NCI-H510A (cell line): ENCODE measurements at regions not wholly inside any gene's neighbourhood (a gene's known extent, or its start where the extent isn't known, plus 50 kb on each side); places are given as distances from the start of the nearest gene placed in this dataset.

Source experiments
- DNase-seq: peaks from one replicate; lab custom pipeline; 2025; lab: John Stamatoyannopoulos, UW

DNA sequence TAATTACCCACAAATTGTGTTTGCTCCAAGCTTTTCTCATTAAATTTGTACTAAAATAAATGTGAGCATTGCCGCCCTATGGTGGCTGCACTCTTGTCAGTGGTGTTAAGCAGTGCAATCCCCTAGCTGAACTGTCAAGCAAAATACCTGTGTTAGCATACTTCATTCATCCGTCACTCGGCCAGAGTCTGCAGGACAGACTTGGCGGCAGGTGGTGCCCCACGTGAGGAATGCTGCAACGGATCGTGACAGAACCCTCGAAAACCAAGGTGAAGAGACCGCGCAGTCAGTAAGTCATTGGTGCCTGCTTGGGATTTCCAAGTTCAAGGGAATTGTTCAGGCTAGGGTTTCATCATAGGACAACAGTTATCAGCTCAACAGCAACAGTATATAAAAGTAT is 1592.1 kb upstream of the TENM4 start:
- no peak for DNase-seq

DNA sequence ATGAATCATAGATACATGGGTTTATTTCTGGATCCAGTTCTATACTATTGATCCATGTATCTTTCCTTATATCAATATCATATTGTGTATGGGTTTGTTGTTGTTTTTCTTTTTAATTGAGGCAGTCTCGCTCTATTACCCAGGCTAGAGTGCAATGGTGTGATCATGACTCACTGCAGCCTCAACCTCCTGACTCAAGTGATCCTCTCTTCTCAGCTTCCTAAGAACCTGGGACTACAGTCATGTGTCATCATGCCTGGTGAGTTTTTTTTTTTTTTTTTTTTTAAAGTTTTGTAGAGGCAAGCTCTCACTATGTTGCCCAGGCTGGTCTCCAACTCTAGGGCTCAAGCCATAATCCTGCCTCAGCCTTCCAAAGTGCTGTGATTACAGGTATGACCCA is 1589.4 kb upstream of the TENM4 start:
- no peak for DNase-seq

DNA sequence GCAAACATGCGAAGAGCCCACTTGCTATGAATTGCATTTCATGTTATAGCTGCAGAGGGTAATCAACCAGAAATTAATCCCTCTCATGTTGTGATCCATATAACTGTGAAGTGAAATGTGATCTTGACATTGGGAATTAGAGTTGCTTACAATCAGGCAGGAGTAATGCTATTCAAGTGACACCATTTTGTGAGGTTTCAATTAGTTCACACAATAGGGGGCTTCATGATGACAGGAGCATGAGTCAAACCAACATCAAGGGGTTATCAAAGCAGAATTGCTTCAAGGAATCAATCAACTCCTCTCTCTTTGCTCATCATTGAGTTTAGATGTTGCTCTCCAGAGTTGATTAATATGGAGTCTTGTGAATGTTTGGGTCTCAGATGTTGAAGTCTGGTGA is 1585.2 kb upstream of the TENM4 start:
- DNase-seq: no peak

- DNase-seq: no peak
These were observed 1581.2 kb upstream of the TENM4 start for GRCh38 chr11:81022057-81022456.

DNA sequence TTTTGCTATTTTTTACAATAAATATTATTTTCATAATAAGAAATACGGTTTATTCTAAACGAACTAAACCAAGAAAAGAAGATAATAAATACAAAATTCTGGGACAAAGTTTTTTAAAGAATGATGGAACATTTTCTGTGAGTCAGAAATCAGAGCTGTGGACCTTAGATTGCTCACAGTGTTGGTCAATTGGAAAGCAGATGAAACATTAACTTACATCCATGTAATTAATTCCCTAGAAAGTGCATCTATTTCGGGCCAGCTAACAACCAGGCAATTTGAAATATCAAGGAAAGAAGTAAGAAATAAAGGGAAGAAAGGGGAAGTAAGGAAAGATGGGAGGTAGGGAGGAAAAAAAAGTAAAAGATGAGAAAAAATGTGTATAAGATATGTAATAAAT is 1569.8 kb upstream of the TENM4 start:
- no peak for DNase-seq

- DNase-seq: no peak
These were observed 1566.2 kb upstream of the TENM4 start for GRCh38 chr11:81007046-81007445.

DNA sequence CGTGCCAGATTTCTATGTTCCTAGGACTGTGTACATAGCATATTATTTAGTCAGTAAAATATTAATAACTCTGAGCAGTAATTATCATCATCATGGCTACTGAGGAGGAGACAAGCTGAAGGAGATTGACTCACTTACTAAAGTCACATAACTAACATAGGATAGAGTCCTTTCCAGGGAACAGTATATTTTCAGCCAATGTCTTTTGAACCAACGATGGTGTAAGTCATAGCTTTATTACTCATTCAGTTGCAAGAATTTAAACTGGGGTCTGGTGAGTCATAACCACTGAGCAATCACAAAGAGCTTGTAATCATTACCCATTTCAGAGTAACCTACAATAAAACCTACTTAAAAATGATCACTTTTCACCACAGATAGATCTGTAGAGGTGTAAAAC is 1564.8 kb upstream of the TENM4 start:
- DNase-seq: no peak

DNA sequence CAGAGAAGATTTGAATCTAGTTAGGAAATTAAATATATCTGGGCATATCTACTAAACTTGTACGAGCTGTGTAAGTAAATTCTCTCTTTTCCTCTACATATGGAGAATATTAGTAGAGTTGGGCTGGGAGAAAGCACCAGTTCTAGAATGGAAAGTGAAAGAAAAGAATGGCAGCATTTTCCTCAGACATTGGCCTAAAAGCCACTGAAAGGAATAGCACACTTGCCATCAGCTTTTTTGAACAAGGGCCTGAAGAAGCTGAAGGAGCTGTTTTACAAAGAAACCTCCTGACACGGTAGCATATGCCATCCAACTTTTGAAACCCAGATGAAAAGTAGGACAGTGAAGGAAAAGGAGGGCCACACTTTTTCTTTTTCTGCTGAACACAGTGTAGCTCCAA is 1563.7 kb upstream of the TENM4 start:
- DNase-seq: no peak

- DNase-seq: no peak
These were observed 1561.5 kb upstream of the TENM4 start for GRCh38 chr11:81002374-81002773.

- no peak for DNase-seq
These were observed 1559.9 kb upstream of the TENM4 start for GRCh38 chr11:81000735-81001134.

GRCh38 chr11:81000334-81000733 is 1559.5 kb upstream of the TENM4 start:
- no peak for DNase-seq

GRCh38 chr11:80995523-80995922 is 1554.7 kb upstream of the TENM4 start:
- no peak for DNase-seq

GRCh38 chr11:80993536-80993935 is 1552.7 kb upstream of the TENM4 start:
- DNase-seq: no peak

- no peak for DNase-seq
These were observed 1550.1 kb upstream of the TENM4 start for GRCh38 chr11:80990885-80991284.

GRCh38 chr11:80987171-80987570 is 1546.3 kb upstream of the TENM4 start:
- DNase-seq: no peak

- no peak for DNase-seq
These were observed 1545.7 kb upstream of the TENM4 start for GRCh38 chr11:80986421-80987074.

- no peak for DNase-seq
These were observed 1539.4 kb upstream of the TENM4 start for GRCh38 chr11:80980227-80980626.

GRCh38 chr11:80973786-80974185 is 1533.0 kb upstream of the TENM4 start:
- no peak for DNase-seq

- no peak for DNase-seq
These were observed 1529.2 kb upstream of the TENM4 start for GRCh38 chr11:80970037-80970436.

DNA sequence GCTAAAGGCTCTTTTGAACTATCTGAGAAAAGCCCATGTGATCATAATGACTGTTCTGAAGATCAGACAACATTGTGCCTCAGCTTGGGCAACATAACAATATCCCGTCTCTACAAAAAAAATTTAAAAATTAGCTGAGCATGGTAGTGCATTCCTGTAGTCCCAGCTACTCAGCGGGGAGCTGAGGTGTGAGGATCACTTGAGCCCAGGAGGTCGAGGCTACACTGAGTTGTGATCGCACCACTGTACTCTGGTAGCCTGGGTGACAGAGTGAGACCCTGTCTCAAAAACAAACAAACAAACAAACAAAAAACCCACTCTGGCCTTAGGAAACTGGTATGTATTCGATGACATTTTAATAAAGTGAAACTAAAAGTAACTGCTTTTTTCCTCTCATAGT is 1526.8 kb upstream of the TENM4 start:
- no peak for DNase-seq

DNA sequence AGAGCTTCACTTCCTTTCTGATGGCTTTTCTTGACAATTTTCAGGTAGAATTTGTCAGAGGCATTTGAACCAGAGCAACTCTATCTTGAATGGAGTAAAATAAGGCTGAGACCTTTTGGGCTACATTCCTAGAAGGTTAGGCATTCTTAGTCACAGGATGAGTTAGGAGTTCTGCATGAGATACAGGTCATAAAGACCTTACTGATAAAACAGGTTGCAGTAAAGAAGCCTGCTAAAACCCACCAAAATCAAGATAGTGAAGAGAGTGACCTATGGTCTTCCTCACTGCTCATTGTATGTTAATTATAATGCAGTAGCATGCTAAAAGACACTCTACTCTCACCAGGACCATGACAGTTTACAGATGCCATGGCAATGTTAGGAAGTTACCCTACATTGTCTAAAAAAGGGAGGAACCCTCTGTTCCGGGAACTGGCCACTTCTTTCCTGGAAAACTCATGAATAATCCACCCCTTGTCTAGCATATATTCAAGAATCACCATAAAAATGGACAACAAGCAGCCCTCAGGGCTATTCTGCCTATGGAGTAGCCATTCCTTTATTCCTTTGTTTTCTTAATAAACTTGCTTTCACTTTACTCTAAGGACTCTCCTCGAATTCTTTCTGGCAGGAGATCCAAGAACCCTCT is 1519.7 kb upstream of the TENM4 start:
- DNase-seq: no peak

- DNase-seq: no peak
These were observed 1518.9 kb upstream of the TENM4 start for GRCh38 chr11:80959751-80960150.

DNA sequence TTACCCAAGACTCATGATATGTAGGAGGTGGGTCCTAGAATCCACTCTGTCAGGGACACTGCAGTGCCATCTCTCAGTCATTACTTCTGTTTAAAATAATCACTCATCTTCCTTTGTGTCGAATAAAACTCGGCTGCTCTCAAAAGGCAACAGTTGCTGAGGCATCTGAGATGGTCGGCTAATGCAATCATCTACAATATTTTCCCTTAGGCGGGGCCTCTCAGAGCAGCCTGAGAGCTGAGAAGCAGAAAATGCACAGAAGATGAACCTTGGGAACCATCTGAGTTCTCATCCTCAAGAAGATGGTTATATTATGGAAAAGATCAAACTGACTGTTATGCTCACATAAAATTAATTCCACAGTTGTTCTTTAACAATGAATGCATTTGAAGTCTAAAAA is 1518.2 kb upstream of the TENM4 start:
- DNase-seq: no peak

DNA sequence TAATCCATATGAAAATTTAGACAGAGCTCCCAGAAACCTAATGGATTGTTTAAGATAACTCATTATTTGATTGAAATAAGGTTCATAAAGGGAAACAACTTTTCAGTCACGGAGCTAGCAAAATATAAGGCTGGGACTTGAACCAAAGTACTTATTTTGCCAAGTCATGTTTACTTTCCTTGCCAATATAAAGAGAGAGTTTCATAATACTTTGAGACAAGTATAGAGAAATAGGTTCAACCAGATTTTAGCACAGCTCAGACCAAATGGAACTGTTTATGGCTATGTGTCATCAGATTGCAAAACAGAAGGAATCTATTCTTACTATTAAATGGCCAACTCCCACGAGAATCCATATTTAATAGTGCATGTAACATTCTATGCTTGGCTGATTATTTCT is 1517.5 kb upstream of the TENM4 start:
- DNase-seq: no peak
